ENCODE measurements at regions not wholly inside any gene's neighbourhood (a gene's known extent, or its start where the extent isn't known, plus 50 kb on each side); places are given as distances from the start of the nearest gene placed in this dataset.

DNA sequence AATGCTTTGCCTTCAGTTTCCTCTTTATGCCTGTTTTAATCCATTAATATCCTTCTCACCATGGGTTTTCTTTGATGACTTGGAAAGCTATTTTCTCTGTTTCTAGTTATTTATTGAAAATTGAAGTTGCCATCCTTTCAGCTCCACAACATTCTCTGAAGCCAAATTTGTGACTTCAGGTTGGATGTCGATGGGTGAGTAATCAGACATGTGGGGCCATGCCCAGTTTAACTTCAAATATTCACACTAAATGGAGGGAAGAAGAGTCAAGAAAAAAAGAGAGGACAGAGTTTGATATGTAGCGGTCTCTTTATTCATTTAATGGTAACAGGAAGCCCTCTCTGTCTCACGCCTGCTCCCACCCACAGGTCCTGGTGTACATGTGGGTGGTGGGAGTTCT, 89.1 kb upstream of the RIPOR2 start:
- H3K9me3 ChIP-seq (ENCODE audit: control insufficient read depth, low read length) = no peaks in the 10 kb centered on the region
- no peak overlapping the region for H3K4me3 ChIP-seq (ENCODE audit: extremely low read depth, insufficient read depth, low read length, poor library complexity, severe bottlenecking)
- WGBS, 2 experiments (ENCODE audit: insufficient coverage in 2 of 2) = no CpG with 5 or more reads among the region's 3 CpGs

DNA sequence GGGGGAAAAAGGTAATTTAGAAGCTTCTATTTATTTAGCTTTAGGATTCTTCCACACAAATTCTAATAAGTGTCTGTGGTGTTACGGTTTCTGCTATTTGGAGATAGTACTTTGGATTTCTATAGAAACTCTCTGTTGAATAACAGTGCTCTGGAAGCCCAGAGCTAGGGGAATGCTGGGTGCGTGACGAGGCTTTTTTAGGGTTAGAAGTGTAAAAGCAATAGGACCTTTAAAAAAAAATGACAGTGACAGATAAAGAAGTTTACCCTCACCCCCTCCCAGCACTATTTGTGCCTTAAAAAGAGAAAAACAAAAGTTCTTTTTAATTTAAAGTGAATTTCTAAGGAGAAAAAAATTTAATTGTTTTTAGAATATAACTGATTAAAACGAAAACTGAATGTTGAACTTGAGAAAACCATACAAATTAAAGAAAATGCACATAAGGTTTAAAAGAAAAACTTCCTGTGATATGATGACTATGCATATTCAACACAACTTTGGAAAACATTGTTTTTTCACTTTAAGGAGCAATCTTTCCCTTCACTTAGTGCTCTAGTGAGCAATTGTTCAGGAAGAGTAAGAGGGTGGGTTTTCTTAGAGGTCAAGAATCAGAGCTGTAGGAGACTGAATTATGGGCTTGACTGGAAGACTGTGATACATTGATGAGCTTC, 89.6 kb upstream of the RIPOR2 start:
- H3K9me3 ChIP-seq (ENCODE audit: control insufficient read depth, low read length) = no peaks in the 10 kb centered on the region
- H3K4me3 ChIP-seq (ENCODE audit: extremely low read depth, insufficient read depth, low read length, poor library complexity, severe bottlenecking) = no peak overlapping the region
- no CpG with 5 or more reads among the region's 4 CpGs for WGBS, 2 experiments (ENCODE audit: insufficient coverage in 2 of 2)
- H3K27ac ChIP-seq (ENCODE audit: low read depth, low read length, severe bottlenecking) = no peak overlapping the region
- H3K4me1 ChIP-seq (ENCODE audit: control insufficient read depth, insufficient read depth, low read length, poor library complexity, severe bottlenecking) = peaks cover 3% of the 10 kb centered on the region
- H3K36me3 ChIP-seq (ENCODE audit: control insufficient read depth, insufficient read depth, low read length) = no peaks in the 10 kb centered on the region

More for the DNA sequence above, 89.1 kb upstream of the RIPOR2 start:
- Histone ChIP-seq H3K27ac (ENCODE audit: low read depth, low read length, severe bottlenecking) (no peak overlapping the region), H3K36me3 (ENCODE audit: control insufficient read depth, insufficient read depth, low read length) (no peaks in the 10 kb centered on the region), H3K4me1 (ENCODE audit: control insufficient read depth, insufficient read depth, low read length, poor library complexity, severe bottlenecking) (peaks cover 3% of the 10 kb centered on the region)

DNA sequence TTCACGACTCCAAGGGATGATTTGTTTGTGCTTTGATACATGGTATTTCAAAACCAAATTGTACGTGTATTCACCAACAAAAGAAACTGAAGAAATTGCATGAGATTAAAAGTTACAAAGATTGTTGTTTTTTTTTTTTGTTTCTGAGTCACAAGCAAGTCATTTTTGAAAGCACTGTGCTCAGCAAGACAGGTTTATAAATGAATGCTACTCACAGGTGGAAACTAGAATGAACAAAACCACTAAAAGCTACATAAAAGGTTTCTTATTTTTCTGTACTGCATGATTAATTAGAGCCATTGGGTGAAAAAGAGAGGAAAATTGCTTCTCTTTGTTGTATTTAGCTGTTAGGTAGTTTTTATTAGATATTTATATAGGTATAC, 90.2 kb upstream of the RIPOR2 start:
- no peak overlapping the region for H3K4me3 ChIP-seq (ENCODE audit: extremely low read depth, insufficient read depth, low read length, poor library complexity, severe bottlenecking)
- H3K36me3 ChIP-seq (ENCODE audit: control insufficient read depth, insufficient read depth, low read length) = no peaks in the 10 kb centered on the region
- no peak overlapping the region for H3K27ac ChIP-seq (ENCODE audit: low read depth, low read length, severe bottlenecking)
- H3K4me1 ChIP-seq (ENCODE audit: control insufficient read depth, insufficient read depth, low read length, poor library complexity, severe bottlenecking) = peaks cover 3% of the 10 kb centered on the region
- WGBS, 2 experiments (ENCODE audit: insufficient coverage in 2 of 2) = 88 to 91% methylated on average over 1 to 2 of the region's 2 CpGs
- H3K9me3 ChIP-seq (ENCODE audit: control insufficient read depth, low read length) = no peaks in the 10 kb centered on the region

DNA sequence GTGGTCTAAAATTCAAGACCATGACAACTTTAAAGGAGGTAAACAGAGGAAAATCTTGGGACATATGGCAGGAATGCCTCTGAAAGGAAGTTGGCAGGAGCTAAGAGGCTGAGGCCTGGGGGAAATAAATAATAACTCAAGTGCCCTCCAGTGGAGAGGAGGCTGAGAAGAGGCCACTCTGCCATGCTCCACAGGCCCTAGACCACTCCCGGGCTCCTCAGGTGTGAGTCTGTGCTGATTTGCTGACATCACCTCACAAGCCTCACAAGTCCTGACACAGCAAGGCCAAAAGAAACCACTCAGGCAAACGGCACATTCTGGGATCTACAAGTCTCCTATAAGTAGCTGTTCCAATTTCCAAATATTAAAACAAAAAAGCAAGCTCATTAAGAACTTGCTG, 91.0 kb upstream of the RIPOR2 start:
- no CpG with 5 or more reads among the region's 2 CpGs for WGBS, 2 experiments (ENCODE audit: insufficient coverage in 2 of 2)
- Histone ChIP-seq H3K27ac (ENCODE audit: low read depth, low read length, severe bottlenecking) (no peak overlapping the region), H3K4me3 (ENCODE audit: extremely low read depth, insufficient read depth, low read length, poor library complexity, severe bottlenecking) (no peak overlapping the region), H3K36me3 (ENCODE audit: control insufficient read depth, insufficient read depth, low read length) (no peaks in the 10 kb centered on the region), H3K4me1 (ENCODE audit: control insufficient read depth, insufficient read depth, low read length, poor library complexity, severe bottlenecking) (peaks cover 3% of the 10 kb centered on the region), H3K9me3 (ENCODE audit: control insufficient read depth, low read length) (no peaks in the 10 kb centered on the region)

DNA sequence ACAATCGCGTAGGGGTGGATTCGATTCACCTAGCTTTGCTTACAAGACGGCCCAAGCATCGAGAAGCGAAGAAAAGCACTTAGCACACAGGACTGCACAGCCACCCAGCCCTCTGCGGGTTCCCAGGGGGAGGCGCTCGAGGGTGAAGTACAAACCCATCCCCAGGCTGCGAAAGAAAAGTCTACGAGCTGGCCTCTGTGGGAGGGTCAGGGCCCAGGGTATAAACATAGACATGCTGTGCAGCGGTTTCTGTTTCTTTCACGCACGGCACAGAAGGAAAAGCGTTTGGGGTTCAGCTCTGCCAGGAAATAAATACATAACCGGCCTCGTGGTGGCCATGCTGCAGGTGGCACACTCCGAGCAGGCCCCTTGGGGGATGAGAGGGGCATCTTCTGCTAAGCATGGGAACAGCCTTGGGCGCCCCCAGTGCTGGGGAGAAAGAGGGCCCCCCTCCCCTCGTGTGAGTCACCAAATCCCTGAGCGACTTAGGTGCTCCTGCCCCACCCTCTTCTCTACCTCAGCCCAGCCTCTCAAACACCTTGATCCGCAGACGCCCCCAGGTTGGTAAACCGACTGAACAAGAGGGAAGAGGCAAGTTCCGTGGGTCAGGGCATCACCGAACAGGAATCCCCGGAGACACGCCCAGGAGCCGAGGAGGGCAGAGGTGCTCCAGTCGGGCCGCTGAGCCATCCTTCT, 91.6 kb upstream of the RIPOR2 start:
- H3K4me1 ChIP-seq (ENCODE audit: control insufficient read depth, insufficient read depth, low read length, poor library complexity, severe bottlenecking) = peaks cover 3% of the 10 kb centered on the region
- 91 to 95% methylated on average over 25 to 26 of the region's 31 CpGs for WGBS, 2 experiments (ENCODE audit: insufficient coverage in 2 of 2)
- no peaks in the 10 kb centered on the region for H3K36me3 ChIP-seq (ENCODE audit: control insufficient read depth, insufficient read depth, low read length)
- no peak overlapping the region for H3K4me3 ChIP-seq (ENCODE audit: extremely low read depth, insufficient read depth, low read length, poor library complexity, severe bottlenecking)
- no peaks in the 10 kb centered on the region for H3K9me3 ChIP-seq (ENCODE audit: control insufficient read depth, low read length)
- no peak overlapping the region for H3K27ac ChIP-seq (ENCODE audit: low read depth, low read length, severe bottlenecking)

DNA sequence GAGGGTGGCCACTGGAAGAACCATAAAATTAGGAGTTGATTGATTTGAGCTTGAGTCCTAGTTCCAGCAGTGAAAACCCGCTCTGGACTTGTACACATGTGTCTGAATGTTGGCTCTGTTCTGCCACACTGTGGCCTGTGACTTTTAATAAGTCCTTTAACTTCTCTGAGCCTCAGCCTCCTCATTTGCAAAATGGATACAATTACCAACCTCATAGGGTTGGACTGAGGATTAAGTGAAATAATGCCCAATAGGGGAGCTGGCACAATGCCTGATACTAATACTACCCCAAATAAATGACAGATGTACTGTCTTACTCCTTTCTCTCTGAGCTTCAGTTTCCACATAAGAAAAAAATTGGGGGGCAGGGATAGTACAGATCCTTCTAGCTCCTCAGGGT, 92.6 kb upstream of the RIPOR2 start:
- Histone ChIP-seq H3K27ac (ENCODE audit: low read depth, low read length, severe bottlenecking) (no peak overlapping the region), H3K9me3 (ENCODE audit: control insufficient read depth, low read length) (no peaks in the 10 kb centered on the region), H3K36me3 (ENCODE audit: control insufficient read depth, insufficient read depth, low read length) (no peaks in the 10 kb centered on the region), H3K4me1 (ENCODE audit: control insufficient read depth, insufficient read depth, low read length, poor library complexity, severe bottlenecking) (peaks cover 3% of the 10 kb centered on the region), H3K4me3 (ENCODE audit: extremely low read depth, insufficient read depth, low read length, poor library complexity, severe bottlenecking) (no peak overlapping the region)
- 83 to 100% methylated on average over 1 of the region's 1 CpG for WGBS, 2 experiments (ENCODE audit: insufficient coverage in 2 of 2)

DNA sequence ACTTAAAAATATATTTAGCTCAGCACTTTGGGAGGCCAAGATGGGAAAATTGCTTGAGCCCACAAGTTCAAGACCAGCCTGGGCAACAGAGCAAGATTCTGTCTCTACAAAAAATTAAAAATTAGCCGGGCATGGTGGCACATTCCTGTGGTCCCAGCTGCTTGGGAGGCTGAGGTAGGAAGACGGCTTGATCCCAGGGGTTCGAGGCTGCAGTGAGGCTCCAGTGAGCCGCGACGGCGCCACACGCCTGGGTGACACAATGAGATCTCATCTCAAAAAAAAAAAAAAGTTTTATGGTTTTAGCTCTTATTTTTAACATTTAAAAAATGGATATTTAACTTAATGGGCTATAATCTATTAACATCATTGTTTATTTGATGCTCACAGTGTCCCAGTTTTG, 97.2 kb upstream of the RIPOR2 start:
- Histone ChIP-seq H3K9me3 (ENCODE audit: control insufficient read depth, low read length) (no peaks in the 10 kb centered on the region), H3K27ac (ENCODE audit: low read depth, low read length, severe bottlenecking) (no peak overlapping the region), H3K4me1 (ENCODE audit: control insufficient read depth, insufficient read depth, low read length, poor library complexity, severe bottlenecking) (peaks cover 23% of the 10 kb centered on the region), H3K36me3 (ENCODE audit: control insufficient read depth, insufficient read depth, low read length) (no peaks in the 10 kb centered on the region), H3K4me3 (ENCODE audit: extremely low read depth, insufficient read depth, low read length, poor library complexity, severe bottlenecking) (no peak overlapping the region)
- 80 to 92% methylated on average over 3 of the region's 8 CpGs for whole genome bisulfite sequencing, 2 experiments (ENCODE audit: insufficient coverage in 2 of 2)

DNA sequence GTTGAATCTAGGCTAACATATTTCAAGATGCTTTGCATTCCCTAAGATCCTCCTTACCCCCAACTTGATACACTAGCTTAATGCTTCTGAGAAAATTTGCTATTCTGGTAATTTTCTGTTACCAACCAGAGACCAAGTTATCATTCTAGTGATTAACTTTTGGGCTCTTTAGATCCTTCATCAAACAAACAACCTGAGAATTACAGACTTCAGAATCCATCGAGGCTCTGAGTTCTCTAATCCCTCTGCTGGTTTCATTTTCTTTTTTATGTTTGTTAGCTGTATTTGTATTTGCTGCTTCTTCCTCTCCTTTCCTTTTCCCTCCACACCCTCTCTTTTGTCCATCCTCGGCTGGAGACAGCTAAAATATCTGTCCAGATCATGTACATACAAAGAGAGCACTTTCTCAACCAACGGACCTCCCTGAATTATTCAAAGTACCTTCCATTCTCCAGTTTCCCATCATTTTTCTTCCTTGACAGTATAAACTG, 98.7 kb upstream of the RIPOR2 start:
- no peaks in the 10 kb centered on the region for H3K9me3 ChIP-seq (ENCODE audit: control insufficient read depth, low read length)
- WGBS, 2 experiments (ENCODE audit: insufficient coverage in 2 of 2) = 57 to 67% methylated on average over 1 to 2 of the region's 3 CpGs
- no peak overlapping the region for H3K27ac ChIP-seq (ENCODE audit: low read depth, low read length, severe bottlenecking)
- H3K4me1 ChIP-seq (ENCODE audit: control insufficient read depth, insufficient read depth, low read length, poor library complexity, severe bottlenecking) = peaks cover 23% of the 10 kb centered on the region
- H3K4me3 ChIP-seq (ENCODE audit: extremely low read depth, insufficient read depth, low read length, poor library complexity, severe bottlenecking) = no peak overlapping the region
- H3K36me3 ChIP-seq (ENCODE audit: control insufficient read depth, insufficient read depth, low read length) = no peaks in the 10 kb centered on the region

DNA sequence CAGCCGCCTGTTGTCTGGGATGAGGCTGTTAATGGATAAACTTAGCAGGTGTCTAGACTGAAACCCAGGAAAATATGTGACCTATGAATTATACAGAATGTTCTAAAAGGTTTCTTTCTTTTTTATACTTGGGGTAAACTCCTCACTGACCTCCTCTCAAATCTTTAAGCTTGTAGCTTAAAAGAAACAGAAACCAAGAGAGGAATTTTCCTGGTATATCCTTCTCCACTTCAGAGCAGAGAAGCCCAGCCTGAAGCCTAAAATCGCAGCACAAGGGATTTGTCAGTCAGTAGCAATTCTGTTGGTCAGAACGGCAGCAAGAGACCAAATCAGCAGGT, 99.4 kb upstream of the RIPOR2 start:
- H3K27ac ChIP-seq (ENCODE audit: low read depth, low read length, severe bottlenecking) = peak overlapping the region; percentile 64
- H3K4me3 ChIP-seq (ENCODE audit: extremely low read depth, insufficient read depth, low read length, poor library complexity, severe bottlenecking) = no peak overlapping the region
- no peaks in the 10 kb centered on the region for H3K9me3 ChIP-seq (ENCODE audit: control insufficient read depth, low read length)
- peaks cover 23% of the 10 kb centered on the region for H3K4me1 ChIP-seq (ENCODE audit: control insufficient read depth, insufficient read depth, low read length, poor library complexity, severe bottlenecking)
- no peaks in the 10 kb centered on the region for H3K36me3 ChIP-seq (ENCODE audit: control insufficient read depth, insufficient read depth, low read length)
- 75 to 93% methylated on average over 3 of the region's 3 CpGs for WGBS, 2 experiments (ENCODE audit: insufficient coverage in 2 of 2)

DNA sequence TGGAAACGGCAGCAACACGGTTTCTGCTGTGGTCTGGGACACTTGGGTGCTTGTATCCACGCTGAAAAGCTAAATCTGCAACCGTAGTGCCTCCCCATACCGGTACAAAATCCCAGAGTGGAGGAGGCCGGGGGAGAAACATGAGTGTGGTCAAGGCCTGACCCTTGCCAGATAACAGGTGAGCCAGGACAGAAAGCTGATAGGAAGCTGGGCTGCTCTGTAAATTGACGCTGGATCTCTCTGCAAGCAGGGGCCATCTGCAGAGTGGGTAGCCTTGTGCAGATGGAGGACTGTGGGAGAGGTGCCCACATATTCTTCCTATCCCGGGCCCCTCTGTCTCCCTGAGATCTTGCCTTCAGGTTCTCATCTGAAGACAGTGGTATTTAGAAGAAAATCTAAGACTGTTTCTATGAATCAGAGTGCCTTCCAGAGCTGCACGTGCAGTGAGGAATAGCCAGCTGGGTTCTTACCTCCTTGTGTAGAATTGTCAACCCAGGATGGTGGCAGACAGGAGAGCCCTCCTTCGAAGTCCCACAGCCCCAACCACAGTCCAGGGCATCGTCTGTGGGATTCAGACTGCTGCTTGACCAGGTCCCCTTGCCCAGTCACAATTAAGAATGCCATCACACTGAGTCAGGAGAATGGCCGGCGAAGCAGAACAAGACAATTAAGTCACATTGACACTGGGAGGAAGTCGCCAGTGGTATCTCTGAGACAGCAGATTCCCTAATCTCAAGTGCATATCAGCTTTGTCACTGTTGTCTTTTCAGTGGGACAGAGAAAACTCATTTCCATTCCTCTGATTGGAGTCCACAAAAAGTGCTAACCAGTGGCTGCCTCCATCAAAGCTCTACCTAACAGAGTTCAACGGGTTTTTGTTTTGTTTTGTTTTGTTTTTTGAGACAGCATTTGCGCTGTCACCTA, 100.0 kb upstream of the RIPOR2 start:
- WGBS, 2 experiments (ENCODE audit: insufficient coverage in 2 of 2) = 73 to 74% methylated on average over 12 to 14 of the region's 16 CpGs
- no peaks in the 10 kb centered on the region for H3K9me3 ChIP-seq (ENCODE audit: control insufficient read depth, low read length)
- H3K27ac ChIP-seq (ENCODE audit: low read depth, low read length, severe bottlenecking) = peak overlapping the region; percentile 64
- H3K36me3 ChIP-seq (ENCODE audit: control insufficient read depth, insufficient read depth, low read length) = no peaks in the 10 kb centered on the region
- H3K4me3 ChIP-seq (ENCODE audit: extremely low read depth, insufficient read depth, low read length, poor library complexity, severe bottlenecking) = no peak overlapping the region
- peaks cover 26% of the 10 kb centered on the region for H3K4me1 ChIP-seq (ENCODE audit: control insufficient read depth, insufficient read depth, low read length, poor library complexity, severe bottlenecking)
